K562 (cell line): ENCODE measurements at regions not wholly inside any gene's neighbourhood (a gene's known extent, or its start where the extent isn't known, plus 50 kb on each side); places are given as distances from the start of the nearest gene placed in this dataset.

Source experiments
- BRD4 ChIP-seq: fragments of 200-600 bp; sonication (generic); IDR thresholded peaks from 2 replicates; pipeline ENCODE4 v1.6.1; 2017; ENCODE audit warnings: inconsistent platforms
- CEBPZ ChIP-seq: fragments of 150-350 bp; IDR thresholded peaks from 2 replicates; pipeline ENCODE4 v1.6.1; 2014; ENCODE audit warnings: low read depth, mild to moderate bottlenecking, low read length, borderline replicate concordance
- E4F1 ChIP-seq: fragments of 250-450 bp; sonication (Bioruptor Pico); IDR thresholded peaks from 2 replicates; pipeline ENCODE4 v1.5.0; 2021; ENCODE audit warnings: mild to moderate bottlenecking, borderline replicate concordance
- ELF1 ChIP-seq: fragments of 200-800 bp; sonication (Bioruptor generic); IDR thresholded peaks from 2 replicates; pipeline ENCODE4 v1.6.1; 2016; ENCODE audit warnings: missing genetic modification characterization, missing compliant biosample characterization
- GMEB1 ChIP-seq: fragments of 250-450 bp; sonication (Bioruptor Pico); IDR thresholded peaks from 2 replicates; pipeline ENCODE4 v1.4.0; 2020; ENCODE audit warnings: mild to moderate bottlenecking
- HMG20B ChIP-seq: fragments of 250-450 bp; sonication (Bioruptor Pico); IDR thresholded peaks from 2 replicates; pipeline ENCODE4 v1.5.0; 2021; ENCODE audit warnings: mild to moderate bottlenecking
- HNRNPL ChIP-seq: fragments of 200-400 bp; formaldehyde crosslinking; IDR thresholded peaks from 2 replicates; pipeline ENCODE4 v1.6.1; 2017; ENCODE audit warnings: low read depth, mild to moderate bottlenecking, low read length
- KLF10 ChIP-seq: fragments of 250-450 bp; sonication (Bioruptor Pico); IDR thresholded peaks from 2 replicates; pipeline ENCODE4 v1.6.1; 2021; ENCODE audit warnings: matching md5 sums
- NFRKB ChIP-seq: fragments of 450-650 bp; IDR thresholded peaks from 2 replicates; pipeline ENCODE4 v1.6.1; 2016; ENCODE audit warnings: low read depth
- NR2C1 ChIP-seq, 2 experiments: fragments of 450-650 bp; IDR thresholded peaks; 2 replicates each; pipeline ENCODE4 v1.6.1; 2017; ENCODE audit warnings: mild to moderate bottlenecking in 2 of 2, antibody characterized with exemption in 1 of 2, inconsistent platforms in 1 of 2, missing compliant biosample characterization in 1 of 2, missing genetic modification characterization in 1 of 2
- RUNX1 ChIP-seq: sonication (generic); IDR thresholded peaks from 2 replicates; pipeline ENCODE4 v1.6.1; 2016; ENCODE audit warnings: antibody characterized with exemption, low read depth
- SNIP1 ChIP-seq: fragments of 450-650 bp; IDR thresholded peaks from 2 replicates; pipeline ENCODE4 v1.7.1; 2017; ENCODE audit warnings: low read depth, mild to moderate bottlenecking
- SP2 ChIP-seq: IDR thresholded peaks from 2 replicates; pipeline ENCODE4 v1.6.1; 2011; ENCODE audit warnings: mild to moderate bottlenecking, low read depth, low read length, moderate library complexity; ENCODE audit not compliant: poor library complexity, severe bottlenecking; ENCODE audit errors: extremely low read depth
- TAF9B ChIP-seq: fragments of 450-650 bp; IDR thresholded peaks from 2 replicates; pipeline ENCODE4 v1.6.1; 2018; ENCODE audit warnings: mild to moderate bottlenecking; ENCODE audit not compliant: partially characterized antibody
- TF ChIP-seq, protein P1 (sequence below): fragments of 450-650 bp; formaldehyde crosslinking; IDR thresholded peaks from 2 replicates; pipeline ENCODE4 v1.4.0; 2022; ENCODE audit warnings: missing genetic modification characterization
- TF ChIP-seq, protein P2 (sequence below): fragments of 450-650 bp; IDR thresholded peaks from 2 replicates; pipeline ENCODE4 v1.6.1; 2016; ENCODE audit warnings: borderline replicate concordance

GRCh38 chr6:146895772-146896061 is 296.9 kb downstream of the ADGB start (continued):
- TF ChIP-seq NR2C1 (IDR thresholded peaks at IDR 0.05) (no peak), NR2C1 (tag; IDR thresholded peaks at IDR 0.05) (0 out of 2 replicates have a peak, but pooled peaks have one; percentile 6), CEBPZ (no peak), RUNX1 (no peak), SP2 (no peak), HNRNPL (no peak), TAF9B (no peak), ELF1 (tag) (peak; percentile 22; the same call in 1 of the 2 replicates), NFRKB (no peak; the same call in 1 of the 2 replicates), BRD4 (0 out of 2 replicates have a peak, but pooled peaks have one; percentile 29), GMEB1 (0 out of 2 replicates have a peak, but pooled peaks have one; percentile 6), E4F1 (CRISPR knock-in tag) (0 out of 2 replicates have a peak, but pooled peaks have one; percentile 29), SNIP1 (0 out of 2 replicates have a peak, but pooled peaks have one; percentile 15), HMG20B (CRISPR knock-in tag) (0 out of 2 replicates have a peak, but pooled peaks have one; percentile 44), KLF10 (CRISPR knock-in tag) (0 out of 2 replicates have a peak, but pooled peaks have one; percentile 63)
- TF ChIP-seq, protein P1, sequence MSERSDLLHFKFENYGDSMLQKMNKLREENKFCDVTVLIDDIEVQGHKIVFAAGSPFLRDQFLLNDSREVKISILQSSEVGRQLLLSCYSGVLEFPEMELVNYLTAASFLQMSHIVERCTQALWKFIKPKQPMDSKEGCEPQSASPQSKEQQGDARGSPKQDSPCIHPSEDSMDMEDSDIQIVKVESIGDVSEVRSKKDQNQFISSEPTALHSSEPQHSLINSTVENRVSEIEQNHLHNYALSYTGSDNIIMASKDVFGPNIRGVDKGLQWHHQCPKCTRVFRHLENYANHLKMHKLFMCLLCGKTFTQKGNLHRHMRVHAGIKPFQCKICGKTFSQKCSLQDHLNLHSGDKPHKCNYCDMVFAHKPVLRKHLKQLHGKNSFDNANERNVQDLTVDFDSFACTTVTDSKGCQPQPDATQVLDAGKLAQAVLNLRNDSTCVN (CRISPR knock-in tag): 0 out of 2 replicates have a peak, but pooled peaks have one; percentile 6
- TF ChIP-seq, protein P2, sequence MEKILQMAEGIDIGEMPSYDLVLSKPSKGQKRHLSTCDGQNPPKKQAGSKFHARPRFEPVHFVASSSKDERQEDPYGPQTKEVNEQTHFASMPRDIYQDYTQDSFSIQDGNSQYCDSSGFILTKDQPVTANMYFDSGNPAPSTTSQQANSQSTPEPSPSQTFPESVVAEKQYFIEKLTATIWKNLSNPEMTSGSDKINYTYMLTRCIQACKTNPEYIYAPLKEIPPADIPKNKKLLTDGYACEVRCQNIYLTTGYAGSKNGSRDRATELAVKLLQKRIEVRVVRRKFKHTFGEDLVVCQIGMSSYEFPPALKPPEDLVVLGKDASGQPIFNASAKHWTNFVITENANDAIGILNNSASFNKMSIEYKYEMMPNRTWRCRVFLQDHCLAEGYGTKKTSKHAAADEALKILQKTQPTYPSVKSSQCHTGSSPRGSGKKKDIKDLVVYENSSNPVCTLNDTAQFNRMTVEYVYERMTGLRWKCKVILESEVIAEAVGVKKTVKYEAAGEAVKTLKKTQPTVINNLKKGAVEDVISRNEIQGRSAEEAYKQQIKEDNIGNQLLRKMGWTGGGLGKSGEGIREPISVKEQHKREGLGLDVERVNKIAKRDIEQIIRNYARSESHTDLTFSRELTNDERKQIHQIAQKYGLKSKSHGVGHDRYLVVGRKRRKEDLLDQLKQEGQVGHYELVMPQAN: 0 out of 2 replicates have a peak, but pooled peaks have one; percentile 54
